ENCODE measurements at regions not wholly inside any gene's neighbourhood (a gene's known extent, or its start where the extent isn't known, plus 50 kb on each side); places are given as distances from the start of the nearest gene placed in this dataset.

DNA sequence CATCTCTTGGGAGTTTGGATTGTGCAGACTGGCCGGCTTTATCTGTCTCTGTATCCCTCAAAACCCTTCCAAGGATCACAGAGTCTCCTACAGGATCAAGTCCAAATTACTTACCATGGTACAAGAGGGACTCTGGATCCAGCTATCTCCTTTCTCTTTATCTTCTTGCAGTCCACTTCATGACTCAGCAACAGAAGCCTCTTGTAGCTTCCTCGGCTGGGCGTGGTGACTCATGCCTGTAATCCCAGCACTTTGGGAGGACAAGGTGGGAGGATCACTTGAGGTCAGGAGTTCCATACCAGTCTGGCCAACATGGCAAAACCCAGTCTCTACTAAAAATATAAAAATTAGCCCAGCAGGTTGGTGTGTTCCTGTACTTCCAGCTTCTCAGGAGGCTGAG is 189.7 kb downstream of the BCAT1 start:
- DNase-seq (ENCODE audit: low read depth in 3 of 3): no peak

DNA sequence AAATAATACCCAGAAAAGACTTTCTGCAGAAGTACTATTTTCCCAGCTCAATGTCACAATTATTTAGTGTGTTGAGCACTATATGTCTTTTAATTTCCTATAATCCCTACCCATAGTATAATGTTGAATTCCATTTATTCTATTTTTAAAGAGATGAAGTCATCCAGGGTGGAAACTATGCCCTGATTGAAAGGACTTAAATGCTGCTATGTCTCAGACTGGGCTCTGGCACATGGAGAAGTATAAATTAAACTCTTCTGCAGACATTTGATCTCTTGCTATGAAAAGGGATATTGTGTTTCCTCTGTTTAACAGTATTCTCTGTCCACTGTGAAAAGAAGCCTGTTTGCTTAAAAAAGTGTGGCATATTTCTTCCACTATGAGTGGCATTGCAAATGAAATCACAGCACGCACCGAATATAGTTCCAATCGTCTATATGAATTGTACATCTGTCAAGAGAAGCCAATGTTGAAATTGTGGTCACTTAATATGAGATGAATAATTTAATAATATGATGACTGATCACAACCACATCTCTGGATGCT is 192.3 kb downstream of the BCAT1 start:
- DNase-seq (ENCODE audit: low read depth in 3 of 3): no peak

DNA sequence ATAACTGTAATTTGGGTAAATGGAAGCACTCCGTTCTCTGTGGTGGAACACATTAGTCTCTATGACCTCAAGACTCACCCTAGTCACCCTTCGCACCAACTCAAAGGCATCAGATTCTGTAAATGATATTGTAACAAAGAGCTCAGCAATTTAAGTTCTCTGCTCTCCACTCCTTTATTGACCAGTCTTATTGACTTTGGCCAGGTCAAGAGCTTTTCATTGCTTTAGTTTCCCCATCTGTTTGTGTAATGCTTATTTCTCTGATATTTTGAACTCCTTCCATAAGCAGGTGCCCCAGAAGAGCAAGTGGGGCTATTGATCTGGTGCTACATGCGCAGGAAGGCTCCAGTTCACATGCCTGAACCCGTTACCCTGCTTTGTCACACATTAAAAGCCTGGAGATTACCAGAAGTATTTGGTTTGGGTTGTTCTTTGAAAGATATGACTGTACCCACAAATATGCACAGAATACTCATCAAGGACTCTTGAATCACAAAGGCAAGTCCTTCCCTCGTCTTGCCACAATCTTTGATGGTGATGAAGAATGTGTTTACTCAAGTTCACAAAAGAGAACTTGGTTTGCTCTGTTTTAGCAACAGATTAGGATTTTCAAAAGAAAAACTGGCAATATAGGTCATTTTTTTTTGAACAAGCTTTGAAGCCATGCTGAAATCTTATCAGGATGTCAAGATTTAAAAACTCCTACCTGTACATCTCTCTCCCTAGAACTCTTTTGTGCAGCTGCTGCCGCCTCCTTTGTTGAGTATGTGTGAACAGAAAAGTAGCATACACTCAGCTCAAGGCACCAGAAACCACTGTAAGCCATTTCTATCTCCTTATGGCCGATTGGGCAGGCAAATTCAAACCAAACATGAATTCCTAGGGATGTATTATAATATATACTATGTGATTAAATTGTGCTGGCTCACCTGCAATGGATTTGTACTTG is 193.9 kb downstream of the BCAT1 start:
- DNase-seq (ENCODE audit: low read depth in 3 of 3): no peak

DNA sequence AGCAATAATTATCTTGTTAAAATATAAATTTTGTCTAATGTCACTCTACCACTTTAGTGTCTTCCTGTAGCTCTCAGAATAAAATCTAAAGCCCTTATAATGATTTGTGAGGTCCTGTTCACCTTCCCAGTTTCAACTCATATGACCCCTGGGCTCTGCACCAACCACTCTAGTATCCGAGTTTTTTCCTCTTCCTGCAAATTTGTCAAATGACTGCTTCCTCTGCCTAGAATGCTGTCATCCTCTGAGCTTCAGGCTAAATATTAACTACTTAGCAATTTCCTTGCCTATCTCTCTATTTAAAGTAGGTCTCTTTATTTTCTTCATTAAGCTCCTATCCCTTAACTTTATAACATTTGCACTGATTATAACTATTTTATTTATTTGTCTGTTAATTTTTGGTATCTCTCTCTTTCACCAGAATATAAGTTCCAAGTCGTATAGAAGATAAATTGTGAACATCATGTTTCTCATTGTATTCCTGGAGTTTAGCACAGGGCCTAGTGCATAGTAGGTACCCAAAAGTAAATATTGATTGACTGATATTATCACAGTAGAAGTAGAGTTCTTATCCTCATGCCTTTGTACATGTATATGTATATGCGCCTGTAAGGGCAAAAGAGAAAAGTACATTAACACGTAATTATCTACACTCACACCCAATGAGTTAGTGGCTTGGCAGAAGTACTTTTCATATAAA is 196.0 kb downstream of the BCAT1 start:
- DNase-seq (ENCODE audit: low read depth in 3 of 3): no peak

GRCh38 chr12:24751181-24751580 is 197.7 kb downstream of the BCAT1 start:
- no peak for DNase-seq (ENCODE audit: low read depth in 3 of 3)

GRCh38 chr12:24750263-24750662 is 198.6 kb downstream of the BCAT1 start:
- DNase-seq (ENCODE audit: low read depth in 3 of 3): no peak

- DNase-seq (ENCODE audit: low read depth in 3 of 3): no peak
These were observed 199.7 kb downstream of the BCAT1 start for GRCh38 chr12:24749171-24749570.

- no peak for DNase-seq (ENCODE audit: low read depth in 3 of 3)
These were observed 200.6 kb downstream of the BCAT1 start for GRCh38 chr12:24748326-24748725.

DNA sequence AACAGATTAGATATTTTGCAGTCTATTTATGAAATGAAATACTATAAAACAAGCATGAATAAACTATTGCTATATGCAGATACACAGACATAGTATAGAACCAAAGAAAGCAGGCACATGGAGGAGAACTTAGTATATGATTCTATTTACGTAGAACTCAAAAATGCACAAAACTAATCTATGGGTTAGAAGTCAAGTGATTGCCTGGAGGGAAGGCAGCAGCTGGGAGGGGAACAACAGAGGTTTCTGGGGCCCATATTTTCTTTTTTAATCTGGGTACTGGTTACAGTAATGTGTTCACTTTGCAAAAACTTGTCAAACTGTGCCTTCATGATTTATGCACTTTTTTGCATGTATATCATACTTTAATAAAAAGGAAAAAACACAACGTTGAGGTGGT is 202.0 kb downstream of the BCAT1 start:
- no peak for DNase-seq (ENCODE audit: low read depth in 3 of 3)

DNA sequence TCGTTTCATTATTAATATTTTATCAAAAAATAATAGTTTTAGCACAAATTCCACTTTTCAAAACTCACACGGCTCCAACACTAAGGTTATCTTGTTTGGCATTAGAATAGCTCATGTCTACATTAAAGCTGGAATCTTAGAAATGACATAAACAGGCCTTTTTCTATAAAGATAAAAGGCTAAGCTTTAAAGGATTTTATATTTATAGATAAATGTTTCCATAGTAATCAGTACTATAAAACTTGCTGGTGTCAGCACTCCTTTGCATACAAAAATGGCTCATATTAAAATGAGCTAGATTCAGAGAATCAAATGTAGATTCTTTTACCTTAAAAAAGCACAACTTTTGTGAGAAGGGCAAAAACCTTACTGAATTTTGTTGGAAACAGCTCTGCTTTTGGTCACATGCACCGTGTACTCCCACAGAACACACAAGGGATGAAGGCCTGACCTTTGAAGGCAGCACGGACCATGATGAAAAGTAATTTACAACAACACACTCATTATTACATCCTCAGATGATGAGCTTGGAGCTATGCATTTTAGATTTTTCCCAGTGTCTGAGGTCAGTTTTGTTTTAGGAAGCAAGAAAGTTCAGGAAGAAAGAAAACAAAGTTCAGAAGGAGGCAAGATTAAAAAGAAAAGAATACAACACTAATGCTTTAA is 202.8 kb downstream of the BCAT1 start:
- DNase-seq (ENCODE audit: low read depth in 3 of 3): no peak

- no peak for DNase-seq (ENCODE audit: low read depth in 3 of 3)
These were observed 204.7 kb downstream of the BCAT1 start for GRCh38 chr12:24743941-24744793.

DNA sequence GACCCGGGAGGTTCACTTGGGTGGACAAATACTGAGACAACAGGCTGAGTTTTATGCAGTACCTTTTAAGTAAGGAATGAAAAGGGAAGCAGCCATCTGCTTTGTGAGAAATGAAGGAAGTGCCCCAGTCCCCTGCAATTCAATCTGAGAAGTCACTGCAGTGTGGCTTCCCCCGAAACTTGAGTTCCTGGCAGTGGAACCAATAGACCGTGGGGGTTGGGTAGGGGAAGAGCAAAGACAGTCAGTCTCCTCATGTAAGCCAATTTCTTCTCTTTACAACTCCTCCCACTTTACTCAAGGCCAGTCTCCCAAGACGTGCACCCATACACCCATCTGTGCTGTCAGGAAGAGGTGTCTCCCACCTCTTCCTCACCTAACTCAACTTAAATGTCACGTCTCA is 206.5 kb downstream of the BCAT1 start:
- DNase-seq (ENCODE audit: low read depth in 3 of 3): no peak

GRCh38 chr12:24741216-24741615 is 207.7 kb downstream of the BCAT1 start:
- DNase-seq (ENCODE audit: low read depth in 3 of 3): no peak

GRCh38 chr12:24739106-24739779 is 209.7 kb downstream of the BCAT1 start:
- no peak for DNase-seq (ENCODE audit: low read depth in 3 of 3)

DNA sequence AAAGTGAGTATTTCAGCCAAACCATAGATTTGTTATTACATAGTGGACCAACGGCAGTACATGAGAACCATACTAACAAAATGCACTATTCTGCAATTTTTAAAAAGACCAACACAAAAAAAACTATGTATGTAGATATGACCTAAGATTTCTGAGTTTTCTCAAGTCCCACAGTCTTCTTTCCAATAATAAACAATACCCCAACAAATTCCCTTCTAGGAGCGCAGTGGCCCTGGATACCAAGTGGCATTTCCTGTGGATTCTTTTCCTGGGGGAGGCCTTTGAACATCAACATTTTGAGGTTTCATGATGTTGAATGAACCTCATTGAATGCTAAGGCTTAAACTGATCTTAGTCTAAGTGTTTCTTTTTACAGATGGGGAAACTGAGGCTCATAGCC is 210.5 kb downstream of the BCAT1 start:
- DNase-seq (ENCODE audit: low read depth in 3 of 3): no peak

DNA sequence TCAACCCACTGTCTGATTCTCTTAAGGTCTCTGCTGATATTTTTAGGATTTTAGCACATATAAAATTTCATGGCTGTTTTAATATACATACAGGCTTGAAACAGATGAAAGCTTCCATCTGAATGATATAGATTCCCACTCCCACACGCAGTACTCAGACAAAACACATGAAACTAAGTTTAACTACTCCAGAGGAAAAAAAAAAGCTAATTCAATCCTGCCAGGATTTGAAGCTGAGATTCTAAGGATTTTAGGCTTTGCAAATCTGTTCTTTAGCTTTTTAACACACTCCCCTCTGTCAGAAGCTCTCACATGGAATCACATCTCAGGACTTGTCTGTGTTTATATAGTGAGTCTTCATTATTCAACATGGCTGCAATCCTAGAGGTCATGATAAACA is 217.3 kb downstream of the BCAT1 start:
- no peak for DNase-seq (ENCODE audit: low read depth in 3 of 3)

DNA sequence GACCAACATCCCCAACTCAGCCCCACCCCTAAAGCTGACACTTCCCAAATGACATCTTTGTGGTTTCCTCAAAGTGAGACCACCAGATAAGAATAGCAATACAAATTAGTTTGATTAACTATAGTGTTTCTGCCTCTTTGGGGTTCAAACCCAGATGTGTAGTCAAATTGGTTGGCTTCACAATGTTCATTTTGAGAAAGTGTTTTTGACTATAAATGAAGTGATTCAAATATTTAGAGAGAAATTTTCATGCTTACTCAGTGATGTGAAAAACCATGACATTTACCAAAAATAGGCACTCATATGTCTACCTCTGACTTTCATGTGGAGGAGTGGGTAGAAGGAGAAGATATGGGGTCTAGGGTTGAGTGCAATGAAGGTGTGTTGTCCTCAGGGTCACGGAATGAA is 218.4 kb downstream of the BCAT1 start:
- DNase-seq (ENCODE audit: low read depth in 3 of 3): no peak

GRCh38 chr12:24728826-24729225 is 220.1 kb downstream of the BCAT1 start:
- DNase-seq (ENCODE audit: low read depth in 3 of 3): no peak

GRCh38 chr12:24728366-24728765 is 220.5 kb downstream of the BCAT1 start:
- no peak for DNase-seq (ENCODE audit: low read depth in 3 of 3)

- DNase-seq (ENCODE audit: low read depth in 3 of 3): no peak
These were observed 223.3 kb downstream of the BCAT1 start for GRCh38 chr12:24725616-24726015.

DNA sequence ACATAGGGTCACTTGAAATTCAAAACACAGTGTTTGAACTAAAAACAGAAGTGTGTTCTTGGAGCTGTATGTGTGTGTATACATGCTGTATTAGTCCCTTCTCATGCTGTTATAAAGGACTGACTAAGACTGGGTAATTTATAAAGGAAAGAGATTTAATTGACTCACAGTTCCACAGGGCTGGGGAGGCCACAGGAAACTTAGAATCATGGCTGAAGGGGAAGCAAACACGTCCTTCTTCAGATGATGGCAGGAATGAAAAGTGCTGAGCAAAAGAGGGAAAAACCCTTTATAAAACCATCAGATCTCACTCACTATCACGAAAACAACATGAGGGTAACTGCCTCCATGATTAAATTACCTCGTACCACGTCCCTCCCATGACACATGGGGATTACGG is 224.1 kb downstream of the BCAT1 start:
- DNase-seq (ENCODE audit: low read depth in 3 of 3): no peak
